SK-N-SH (cell line): ENCODE measurements at regions not wholly inside any gene's neighbourhood (a gene's known extent, or its start where the extent isn't known, plus 50 kb on each side); places are given as distances from the start of the nearest gene placed in this dataset.

Source experiments
- FOXM1 ChIP-seq: IDR thresholded peaks from 2 replicates; pipeline ENCODE4 v1.4.0; 2012; ENCODE audit warnings: low read depth, mild to moderate bottlenecking
- JUND ChIP-seq: IDR thresholded peaks from 2 replicates; pipeline ENCODE4 v1.4.0; 2012
- NFIC ChIP-seq: IDR thresholded peaks from 2 replicates; pipeline ENCODE4 v1.4.0; 2012; ENCODE audit warnings: borderline replicate concordance
- POLR2AphosphoS5 ChIP-seq: IDR thresholded peaks from 2 replicates; pipeline ENCODE4 v1.6.1; 2012; ENCODE audit warnings: low read depth, low read length
- RCOR1 ChIP-seq: fragments of 150-350 bp; IDR thresholded peaks from 2 replicates; pipeline ENCODE4 v1.6.1; 2017; ENCODE audit warnings: antibody characterized with exemption, low read length
- SMC3 ChIP-seq: IDR thresholded peaks from 2 replicates; pipeline ENCODE4 v1.6.1; 2012; ENCODE audit warnings: low read depth, low read length, improper control_type of control experiment
- TAF1 ChIP-seq: IDR thresholded peaks from 2 replicates; pipeline ENCODE4 v1.6.1; 2012; ENCODE audit warnings: low read depth, mild to moderate bottlenecking, low read length, moderate library complexity, borderline replicate concordance
- TF ChIP-seq, protein P1 (sequence below): fragments of 150-350 bp; IDR thresholded peaks from 2 replicates; pipeline ENCODE4 v1.6.1; 2017; ENCODE audit warnings: antibody characterized with exemption, low read length, low read depth, borderline replicate concordance
- TF ChIP-seq, protein P2 (sequence below): fragments of 200-600 bp; sonication (generic); IDR thresholded peaks from 2 replicates; pipeline ENCODE4 v1.6.1; 2017; ENCODE audit warnings: antibody characterized with exemption, mild to moderate bottlenecking, moderate library complexity
- TF ChIP-seq, protein P3 (sequence below): IDR thresholded peaks from 2 replicates; pipeline ENCODE4; 2012

DNA sequence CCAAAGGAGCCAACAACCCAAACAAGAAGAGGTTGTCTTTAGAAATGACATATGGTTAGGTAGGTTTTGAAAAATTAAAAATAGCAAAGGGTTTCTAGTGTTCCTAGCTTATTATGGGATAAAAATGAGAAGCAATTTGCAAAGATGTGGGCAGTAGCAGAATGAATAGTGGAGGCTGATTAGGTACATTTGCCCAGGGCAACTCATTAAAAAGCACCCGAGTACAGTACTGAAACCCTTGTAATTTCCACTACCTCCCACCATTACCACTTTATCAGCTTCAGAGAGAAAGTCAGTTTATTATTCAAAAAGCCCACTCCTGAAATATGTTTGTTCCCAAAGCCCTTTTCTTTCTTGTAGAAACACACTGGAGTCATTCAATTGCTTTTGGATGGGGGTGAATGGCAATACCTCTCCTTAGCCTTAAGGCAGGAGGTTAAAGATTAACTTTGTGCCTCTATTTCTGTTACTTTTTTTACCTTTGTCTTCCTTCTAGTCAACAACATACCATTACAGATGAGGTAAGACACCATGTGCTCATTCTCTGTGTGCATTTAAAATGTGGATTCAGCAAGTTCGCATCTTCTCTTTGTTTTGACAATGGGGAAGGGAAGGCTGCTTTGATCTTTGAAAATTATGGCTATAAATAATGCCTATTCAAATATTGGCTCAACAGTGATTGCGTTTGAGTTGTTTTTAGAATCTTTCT, 353.8 kb upstream of the CASK start:
- TF ChIP-seq NFIC (no peak), RCOR1 (no peak), JUND (no peak), SMC3 (no peak), POLR2AphosphoS5 (no peak), TAF1 (no peak), FOXM1 (no peak)
- TF ChIP-seq, protein P1, sequence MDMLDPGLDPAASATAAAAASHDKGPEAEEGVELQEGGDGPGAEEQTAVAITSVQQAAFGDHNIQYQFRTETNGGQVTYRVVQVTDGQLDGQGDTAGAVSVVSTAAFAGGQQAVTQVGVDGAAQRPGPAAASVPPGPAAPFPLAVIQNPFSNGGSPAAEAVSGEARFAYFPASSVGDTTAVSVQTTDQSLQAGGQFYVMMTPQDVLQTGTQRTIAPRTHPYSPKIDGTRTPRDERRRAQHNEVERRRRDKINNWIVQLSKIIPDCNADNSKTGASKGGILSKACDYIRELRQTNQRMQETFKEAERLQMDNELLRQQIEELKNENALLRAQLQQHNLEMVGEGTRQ, result no peak
- TF ChIP-seq, protein P2, sequence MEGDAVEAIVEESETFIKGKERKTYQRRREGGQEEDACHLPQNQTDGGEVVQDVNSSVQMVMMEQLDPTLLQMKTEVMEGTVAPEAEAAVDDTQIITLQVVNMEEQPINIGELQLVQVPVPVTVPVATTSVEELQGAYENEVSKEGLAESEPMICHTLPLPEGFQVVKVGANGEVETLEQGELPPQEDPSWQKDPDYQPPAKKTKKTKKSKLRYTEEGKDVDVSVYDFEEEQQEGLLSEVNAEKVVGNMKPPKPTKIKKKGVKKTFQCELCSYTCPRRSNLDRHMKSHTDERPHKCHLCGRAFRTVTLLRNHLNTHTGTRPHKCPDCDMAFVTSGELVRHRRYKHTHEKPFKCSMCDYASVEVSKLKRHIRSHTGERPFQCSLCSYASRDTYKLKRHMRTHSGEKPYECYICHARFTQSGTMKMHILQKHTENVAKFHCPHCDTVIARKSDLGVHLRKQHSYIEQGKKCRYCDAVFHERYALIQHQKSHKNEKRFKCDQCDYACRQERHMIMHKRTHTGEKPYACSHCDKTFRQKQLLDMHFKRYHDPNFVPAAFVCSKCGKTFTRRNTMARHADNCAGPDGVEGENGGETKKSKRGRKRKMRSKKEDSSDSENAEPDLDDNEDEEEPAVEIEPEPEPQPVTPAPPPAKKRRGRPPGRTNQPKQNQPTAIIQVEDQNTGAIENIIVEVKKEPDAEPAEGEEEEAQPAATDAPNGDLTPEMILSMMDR, result no peak
- TF ChIP-seq, protein P3, sequence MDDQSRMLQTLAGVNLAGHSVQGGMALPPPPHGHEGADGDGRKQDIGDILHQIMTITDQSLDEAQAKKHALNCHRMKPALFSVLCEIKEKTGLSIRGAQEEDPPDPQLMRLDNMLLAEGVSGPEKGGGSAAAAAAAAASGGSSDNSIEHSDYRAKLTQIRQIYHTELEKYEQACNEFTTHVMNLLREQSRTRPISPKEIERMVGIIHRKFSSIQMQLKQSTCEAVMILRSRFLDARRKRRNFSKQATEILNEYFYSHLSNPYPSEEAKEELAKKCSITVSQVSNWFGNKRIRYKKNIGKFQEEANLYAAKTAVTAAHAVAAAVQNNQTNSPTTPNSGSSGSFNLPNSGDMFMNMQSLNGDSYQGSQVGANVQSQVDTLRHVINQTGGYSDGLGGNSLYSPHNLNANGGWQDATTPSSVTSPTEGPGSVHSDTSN, result no peak
